ENCODE measurements at regions not wholly inside any gene's neighbourhood (a gene's known extent, or its start where the extent isn't known, plus 50 kb on each side); places are given as distances from the start of the nearest gene placed in this dataset.
A peak's percentile ranks its signal among the peaks of the same experiment; 100 is the strongest.
"Not testable (repeated sequence)": the region's sequence is repeated elsewhere in the genome, so short reads cannot be mapped to it uniquely, and the experiment has no call there.

DNA sequence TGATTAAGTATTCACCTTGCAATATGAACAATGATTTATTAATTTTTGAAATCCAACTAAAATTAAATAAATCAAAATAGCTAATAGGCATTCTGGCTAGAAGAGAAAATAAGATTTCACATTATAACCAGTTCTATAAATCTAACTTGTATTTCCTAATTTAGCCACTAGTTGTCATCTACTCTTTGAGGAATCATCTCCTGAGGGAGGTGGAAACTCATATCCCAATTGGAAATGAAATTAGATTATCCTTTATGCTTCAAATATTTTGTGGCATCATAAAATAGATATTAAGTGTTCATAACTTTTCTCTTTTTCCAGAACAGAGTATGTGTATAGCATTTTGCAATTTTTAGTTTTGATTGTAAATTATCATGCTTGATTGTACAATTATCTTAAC, 558.5 kb upstream of the DIAPH2 start:
- TF ChIP-seq ZNF761 (CRISPR knock-in tag; conservative IDR thresholded peaks at IDR 0.05) = no peak
- no peak for TF ChIP-seq ZFP1 (CRISPR knock-in tag; IDR thresholded peaks at IDR 0.05)
- TF ChIP-seq JUND (CRISPR knock-in tag; IDR thresholded peaks at IDR 0.05) = no peak
- no peak for TF ChIP-seq ZNF329 (CRISPR knock-in tag; IDR thresholded peaks at IDR 0.05; ENCODE audit: low read depth)
- no peak for TF ChIP-seq ELF3 (CRISPR knock-in tag; IDR thresholded peaks at IDR 0.05)
- no peak for TF ChIP-seq CC2D1A (CRISPR knock-in tag; IDR thresholded peaks at IDR 0.05)
- TF ChIP-seq GMEB1 (CRISPR knock-in tag; IDR thresholded peaks at IDR 0.05; ENCODE audit: borderline replicate concordance) = no peak
- no peak for TF ChIP-seq FOXK2 (IDR thresholded peaks at IDR 0.05)
- BruUV-seq (replicated peaks) = no TSS peak
- POLR2A ChIA-PET = no interaction called here
- Histone ChIP-seq H3K9ac (ENCODE audit: insufficient read depth, low read depth, low read length) (no peak overlapping the region), H3K79me2 (ENCODE audit: insufficient read depth, low read length) (no peaks in the 10 kb centered on the region), H3K4me2 (ENCODE audit: low read depth, low read length) (no peak overlapping the region), H3K4me3 (replicated peaks in 1 of 3; ENCODE audit: insufficient read depth in 1 of 3, low read depth in 2 of 3, low read length in 3 of 3) (no peak overlapping the region), H3K27me3 (ENCODE audit: control insufficient read depth in 1 of 2, insufficient read depth in 2 of 2, low read length in 2 of 2) (no peaks in the 10 kb centered on the region), H3K27ac (ENCODE audit: extremely low read length, insufficient read depth, low read length) (no peak overlapping the region), H3K36me3 (replicated peaks in 1 of 2; ENCODE audit: control insufficient read depth in 1 of 2, insufficient read depth in 2 of 2, low read length in 2 of 2) (no peaks in the 10 kb centered on the region), H4K20me1 (ENCODE audit: insufficient read depth, low read length) (no peaks in the 10 kb centered on the region), H3K4me1 (ENCODE audit: insufficient read depth, low read length) (no peaks in the 10 kb centered on the region), H3K9me3 (ENCODE audit: low read length) (no peaks in the 10 kb centered on the region), H2AFZ (ENCODE audit: low read length) (no peak overlapping the region)
- intact Hi-C loops (cut with micrococcal nuclease; ENCODE audit: unreplicated experiment) = no loop called here
- ATAC-seq = no peak
- DNase-seq (ENCODE audit: low spot score) = no peak
- in situ Hi-C loops (cut with HindIII; ENCODE audit: extremely low pct_ligation_motif_present, low pct_unique_long_range_greater_than_20kb) = no loop called here
- FAIRE-seq = peak; percentile 44
- CTCF ChIA-PET (ENCODE audit: low intra/inter-chr PET ratio, low total read pairs) = no interaction called here

GRCh38 chrX:96128058-96128457, 556.6 kb upstream of the DIAPH2 start:
- H3K9ac ChIP-seq (ENCODE audit: insufficient read depth, low read depth, low read length); ATAC-seq; CTCF ChIA-PET (ENCODE audit: low intra/inter-chr PET ratio, low total read pairs); POLR2A ChIA-PET; FAIRE-seq; intact Hi-C loops (cut with micrococcal nuclease; ENCODE audit: unreplicated experiment); H4K20me1 ChIP-seq (ENCODE audit: insufficient read depth, low read length); H3K27ac ChIP-seq (ENCODE audit: extremely low read length, insufficient read depth, low read length); in situ Hi-C loops (cut with HindIII; ENCODE audit: extremely low pct_ligation_motif_present, low pct_unique_long_range_greater_than_20kb); H3K79me2 ChIP-seq (ENCODE audit: insufficient read depth, low read length); H3K4me3 ChIP-seq (replicated peaks in 1 of 3; ENCODE audit: insufficient read depth in 1 of 3, low read depth in 2 of 3, low read length in 3 of 3); H3K27me3 ChIP-seq (ENCODE audit: control insufficient read depth in 1 of 2, insufficient read depth in 2 of 2, low read length in 2 of 2); BruUV-seq (replicated peaks); H3K4me1 ChIP-seq (ENCODE audit: insufficient read depth, low read length); H3K4me2 ChIP-seq (ENCODE audit: low read depth, low read length); H3K36me3 ChIP-seq (replicated peaks in 1 of 2; ENCODE audit: control insufficient read depth in 1 of 2, insufficient read depth in 2 of 2, low read length in 2 of 2); H3K9me3 ChIP-seq (ENCODE audit: low read length); DNase-seq (ENCODE audit: low spot score); H2AFZ ChIP-seq (ENCODE audit: low read length): not testable (repeated sequence)
- WGBS (ENCODE audit: low lambda C conversion rate) = 14% methylated on average over 1 of the region's 5 CpGs

All from HepG2 (cell line).